Activated CD8-positive, alpha-beta memory T cell treated with anti-CD3 and anti-CD28 coated beads for 24 hours (primary cell): ENCODE measurements at regions not wholly inside any gene's neighbourhood (a gene's known extent, or its start where the extent isn't known, plus 50 kb on each side); places are given as distances from the start of the nearest gene placed in this dataset.

Experiments used
- DNase-seq: peaks from one replicate; pipeline ENCODE4 v3.0.0-alpha.2; 2020

GRCh38 chr7:159253657-159254056, 109.0 kb upstream of the VIPR2 start:
- no peak for DNase-seq

DNA sequence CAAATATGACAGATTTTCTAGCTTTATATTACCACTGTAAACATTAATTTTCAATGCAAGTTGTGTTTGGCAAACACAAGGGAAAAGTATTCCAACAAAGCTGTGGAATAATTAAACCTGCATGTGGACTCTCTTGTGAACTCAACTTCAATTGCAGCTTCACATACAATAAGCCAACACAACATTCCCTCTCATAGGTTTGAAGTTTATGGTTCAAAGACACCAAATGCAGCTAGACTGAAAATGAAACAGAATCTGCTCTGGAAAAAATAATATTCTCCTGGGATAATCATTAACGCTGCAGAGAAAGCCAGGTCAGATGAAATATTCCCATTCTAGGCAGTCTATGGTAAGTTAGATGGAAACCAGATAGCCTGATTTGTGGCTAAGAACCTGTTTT, 105.8 kb upstream of the VIPR2 start:
- DNase-seq: no peak

DNA sequence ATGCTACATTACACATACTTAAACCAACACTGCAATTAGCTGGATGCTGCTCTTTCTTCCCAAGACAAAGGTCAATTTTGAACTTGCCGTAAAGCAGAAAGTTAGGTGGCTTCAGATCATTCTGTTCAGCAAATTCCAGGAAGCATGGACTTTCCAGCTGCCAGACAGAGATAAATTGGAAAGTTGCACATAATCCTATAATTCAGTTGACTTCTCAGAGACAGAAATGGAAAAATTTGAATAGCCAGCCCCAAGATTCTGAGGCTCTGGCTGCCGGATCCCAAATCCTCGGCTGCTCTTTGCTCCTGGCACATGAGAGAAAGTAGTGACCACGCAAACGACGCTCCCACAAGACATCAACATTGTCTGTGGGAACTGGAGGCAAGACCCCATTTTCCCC, 105.0 kb upstream of the VIPR2 start:
- no peak for DNase-seq

DNA sequence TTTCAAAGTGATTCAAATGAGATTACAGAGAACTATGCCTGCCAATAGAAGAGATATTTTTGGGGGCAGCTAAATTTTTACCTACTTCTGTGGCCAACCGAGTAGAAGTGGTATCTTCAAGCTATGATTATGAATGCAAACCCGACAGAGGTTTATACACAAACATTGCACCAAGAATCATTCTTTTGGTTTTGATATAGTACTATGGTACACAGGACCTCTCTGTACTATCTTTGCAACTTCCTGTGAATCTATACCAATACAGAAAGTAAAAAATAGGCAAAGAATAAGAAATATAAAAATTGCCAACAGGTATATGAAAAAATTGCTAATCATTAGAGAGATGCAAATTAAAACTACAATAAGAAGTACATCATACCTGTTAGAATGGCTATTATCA, 103.2 kb upstream of the VIPR2 start:
- DNase-seq: no peak

- DNase-seq: no peak
Measured at GRCh38 chr7:159246702-159247480, 102.2 kb upstream of the VIPR2 start.

GRCh38 chr7:159240962-159241361, 96.3 kb upstream of the VIPR2 start:
- DNase-seq: no peak

DNA sequence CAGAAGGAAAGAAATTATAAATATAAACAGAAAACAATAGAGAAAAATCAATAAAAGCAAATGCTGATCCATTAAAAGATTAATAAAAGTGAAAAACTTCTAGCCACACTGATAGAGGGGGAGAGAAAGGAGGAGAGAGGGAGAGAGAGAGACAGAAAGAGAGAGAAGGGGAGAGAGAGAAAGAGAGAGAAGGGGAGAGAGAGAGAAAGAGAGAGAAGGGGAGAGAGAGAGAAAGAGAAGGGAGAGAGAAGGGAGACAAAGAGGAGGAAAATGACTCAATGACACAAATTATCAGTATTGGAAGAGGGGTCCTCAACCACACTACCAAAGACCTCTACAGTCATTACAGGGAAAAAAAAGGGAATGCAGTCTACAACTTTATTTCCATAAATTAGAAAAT, 94.4 kb upstream of the VIPR2 start:
- no peak for DNase-seq

- DNase-seq: no peak
Measured at GRCh38 chr7:159238541-159238940, 93.9 kb upstream of the VIPR2 start.

DNA sequence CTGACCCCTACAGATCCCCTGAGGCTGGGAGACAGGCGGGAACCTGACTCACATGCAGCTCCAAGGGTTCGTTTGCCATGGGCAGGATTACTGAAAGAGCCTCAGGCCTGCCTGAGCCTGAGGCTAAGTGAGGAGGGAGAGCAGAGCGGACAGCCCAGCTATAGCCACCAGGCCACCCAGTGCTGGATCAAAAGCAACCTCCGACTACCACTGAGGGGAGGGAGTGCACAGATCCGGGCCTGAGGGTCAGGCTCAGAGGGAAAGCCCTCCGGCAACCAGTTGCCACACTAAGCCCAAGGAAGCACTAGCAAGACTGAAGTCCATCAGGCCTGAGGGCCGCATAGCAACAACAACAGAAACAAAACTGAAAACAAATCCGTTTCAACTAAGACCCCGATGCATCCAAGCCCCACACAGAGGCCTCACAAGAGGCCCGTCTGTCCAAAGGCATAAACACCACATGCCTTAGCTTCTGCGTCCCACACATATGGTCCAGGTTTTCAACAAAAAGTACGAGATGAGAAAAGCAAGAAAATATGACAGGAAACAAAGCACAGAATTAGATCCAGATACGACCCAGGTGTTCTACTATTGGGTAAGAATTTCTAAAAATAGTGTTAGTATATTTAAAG, 92.5 kb upstream of the VIPR2 start:
- DNase-seq: no peak

- no peak for DNase-seq
Measured at GRCh38 chr7:159231017-159231416, 86.3 kb upstream of the VIPR2 start.

- no peak for DNase-seq
Measured at GRCh38 chr7:159229683-159230475, 85.2 kb upstream of the VIPR2 start.

- no peak for DNase-seq
Measured at GRCh38 chr7:159227433-159227832, 82.8 kb upstream of the VIPR2 start.

DNA sequence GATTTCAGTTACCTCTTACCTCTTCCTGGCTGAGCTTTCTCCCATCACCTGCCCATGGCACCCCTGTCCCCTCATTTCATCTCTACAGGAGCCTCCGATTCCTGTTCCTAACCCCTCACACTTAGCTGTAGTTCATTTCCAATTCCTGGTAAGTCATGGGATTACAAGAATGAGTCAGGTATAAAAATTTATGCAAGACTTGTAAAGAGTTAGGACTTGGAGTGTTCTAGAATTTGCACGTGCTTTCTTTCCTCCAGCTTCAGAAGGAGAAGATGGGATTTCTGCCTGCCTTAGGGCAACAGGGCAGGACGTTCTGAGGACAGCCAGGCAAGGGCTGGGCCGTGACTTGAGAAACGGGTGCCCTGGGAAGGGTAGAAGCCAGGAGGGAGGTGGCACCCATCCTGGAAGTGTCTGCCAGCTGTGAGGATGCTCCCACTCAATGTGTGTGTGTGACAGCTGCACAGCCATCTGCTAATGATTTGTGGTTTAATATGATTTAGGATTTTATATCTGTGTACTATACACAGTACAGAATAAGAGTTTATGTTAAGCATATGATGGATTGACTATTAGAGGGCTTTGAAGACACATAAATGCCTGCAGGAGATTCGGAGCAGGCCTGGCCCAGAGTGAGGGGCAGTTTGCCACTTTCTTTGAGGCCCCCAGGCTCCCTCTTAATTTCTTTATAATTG, 81.5 kb upstream of the VIPR2 start:
- no peak for DNase-seq

- DNase-seq: no peak
Measured at GRCh38 chr7:159218607-159219006, 73.9 kb upstream of the VIPR2 start.

DNA sequence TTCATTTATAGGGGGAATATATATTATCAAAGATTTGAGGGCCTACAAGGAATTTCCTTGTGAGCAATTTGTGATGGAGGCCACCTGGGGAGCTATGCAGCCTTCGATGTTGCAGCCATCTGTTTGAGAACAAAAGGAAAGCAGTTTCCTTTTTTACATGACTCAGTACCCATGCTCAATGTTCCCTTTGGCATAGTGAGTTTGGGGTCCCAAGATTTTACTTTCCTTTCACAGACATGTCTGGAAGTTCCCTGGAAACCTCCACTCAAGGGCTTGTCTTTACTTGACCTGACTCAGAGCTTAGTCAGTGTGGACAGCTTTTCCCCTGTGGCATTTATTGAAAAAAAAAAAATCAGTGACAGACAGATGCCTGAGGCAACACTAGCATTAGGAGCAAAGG, 73.5 kb upstream of the VIPR2 start:
- no peak for DNase-seq

GRCh38 chr7:159215076-159215475, 70.4 kb upstream of the VIPR2 start:
- DNase-seq: no peak

DNA sequence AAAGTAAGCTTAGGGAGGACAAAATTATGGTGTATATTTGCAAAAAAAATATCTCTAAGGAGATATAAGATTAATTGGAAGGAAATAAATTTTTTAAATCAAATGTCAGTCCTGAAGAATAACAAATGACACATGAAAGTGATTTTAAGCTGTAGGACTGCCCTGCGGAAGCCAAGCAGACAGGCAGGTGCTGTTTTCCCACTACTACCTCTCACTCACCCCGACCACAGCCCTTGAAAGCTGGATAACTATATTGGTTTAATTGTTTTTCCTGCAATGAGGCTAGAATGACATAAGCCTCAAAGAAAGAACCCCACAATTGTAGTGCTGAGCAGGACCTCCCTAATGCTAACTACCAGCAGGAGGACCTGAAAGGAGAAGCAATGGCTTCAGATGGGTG, 68.6 kb upstream of the VIPR2 start:
- no peak for DNase-seq

- DNase-seq: no peak
Measured at GRCh38 chr7:159212226-159212625, 67.6 kb upstream of the VIPR2 start.

DNA sequence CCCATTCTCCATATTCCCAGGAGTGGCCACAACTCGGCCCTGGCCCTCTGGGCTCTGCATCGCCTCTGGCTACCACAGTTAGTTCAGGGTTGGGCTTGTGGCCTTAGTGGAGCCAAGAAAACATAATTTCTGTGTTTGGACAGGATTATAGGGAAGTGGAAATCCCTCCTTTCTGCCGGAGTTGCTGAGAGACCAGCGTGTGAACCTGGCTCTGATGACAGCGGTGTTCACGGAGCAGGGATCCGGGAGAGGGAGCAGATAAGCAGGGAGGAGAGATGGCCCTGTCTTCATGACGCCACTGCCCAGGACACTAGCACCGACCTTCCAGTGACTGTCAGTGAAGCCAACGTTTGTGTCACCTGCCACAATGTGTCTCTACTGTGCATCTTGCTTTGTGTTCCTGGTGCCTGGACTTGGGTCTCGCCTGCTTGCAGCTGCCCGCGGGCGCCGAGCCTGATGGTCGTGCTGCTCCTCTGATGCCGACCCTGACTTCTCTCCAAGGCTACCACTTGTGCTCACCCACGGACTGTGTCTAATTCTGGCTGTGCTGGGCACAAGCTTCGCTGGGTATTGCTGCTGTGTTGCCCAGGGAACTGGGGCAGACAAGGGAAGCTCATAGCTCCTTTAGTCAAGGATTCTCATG, 67.0 kb upstream of the VIPR2 start:
- no peak for DNase-seq

- no peak for DNase-seq
Measured at GRCh38 chr7:159210581-159211235, 66.0 kb upstream of the VIPR2 start.

GRCh38 chr7:159209429-159209828, 64.8 kb upstream of the VIPR2 start:
- DNase-seq: no peak

DNA sequence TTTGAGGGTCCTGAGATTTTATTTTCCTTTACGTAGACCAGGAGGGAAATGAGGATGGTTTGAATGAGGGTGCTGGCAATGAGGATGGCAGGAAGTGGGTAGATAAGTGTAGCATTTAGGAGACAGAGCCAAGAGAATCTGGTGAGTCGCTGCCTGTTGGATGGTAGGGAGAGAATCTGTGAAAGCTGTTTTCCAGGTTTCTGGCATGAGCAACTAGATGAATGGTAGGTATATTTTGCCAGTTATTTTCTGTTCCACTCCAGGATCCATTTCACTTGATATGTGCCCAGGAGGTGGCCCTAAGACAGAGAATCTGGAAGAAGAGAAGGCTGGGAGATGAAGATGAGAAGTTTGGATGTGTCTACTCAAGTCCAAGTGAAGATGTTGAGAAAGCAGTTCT, 63.3 kb upstream of the VIPR2 start:
- no peak for DNase-seq
